ENCODE measurements at regions not wholly inside any gene's neighbourhood (a gene's known extent, or its start where the extent isn't known, plus 50 kb on each side); places are given as distances from the start of the nearest gene placed in this dataset.

- Histone ChIP-seq H3K27ac (no peak overlapping the region), H3K27me3 (no peaks in the 10 kb centered on the region), H3K9me3 (no peaks in the 10 kb centered on the region), H3K4me1 (peaks cover 0 to 17% (median 11%) of the 10 kb centered on the region in 4 donors), H3K36me3 (no peaks in the 10 kb centered on the region), H3K4me3 (no peak overlapping the region)
- DNase-seq = no peak
- intact Hi-C loops (cut with DNase I) = no loop called here
- TF ChIP-seq POLR2AphosphoS5 (IDR thresholded peaks at IDR 0.05) (no peak), EP300 (IDR thresholded peaks at IDR 0.05) (no peak), CTCF (IDR thresholded peaks at IDR 0.05) (no peak), POLR2A (IDR thresholded peaks at IDR 0.05) (no peak)
- 97 to 98% methylated on average over 1 of the region's 1 CpG for WGBS, 2 donors
Measured at GRCh38 chr1:234686035-234686434, 76.1 kb upstream of the IRF2BP2 start.

GRCh38 chr1:234684856-234685255 lies 74.9 kb upstream of the IRF2BP2 start:
- Histone ChIP-seq H3K36me3 (no peaks in the 10 kb centered on the region), H3K4me3 (no peak overlapping the region), H3K27me3 (no peaks in the 10 kb centered on the region), H3K27ac (peak overlapping the region in 3 of 4 donors; percentile 19 to 78 (median 65)), H3K9me3 (no peaks in the 10 kb centered on the region), H3K4me1 (peaks cover 0 to 17% (median 11%) of the 10 kb centered on the region in 4 donors)
- TF ChIP-seq CTCF (IDR thresholded peaks at IDR 0.05) (no peak), POLR2AphosphoS5 (IDR thresholded peaks at IDR 0.05) (peak in 2 of 4 donors; percentile 6 to 12)
- no peak for DNase-seq
- WGBS, 2 donors = 94 to 98% methylated on average over 2 of the region's 2 CpGs
- intact Hi-C loops (cut with DNase I) = loop anchor here (2.0 to 5.0 kb wide), 2 partner anchors 32 to 73 kb away; partner anchors contain the start of gene IRF2BP2

GRCh38 chr1:234683861-234684632 lies 74.1 kb upstream of the IRF2BP2 start:
- Histone ChIP-seq H3K27ac (peak overlapping the region; percentile 65 to 79 (median 78)), H3K4me3 (no peak overlapping the region), H3K4me1 (peaks cover 0 to 17% (median 11%) of the 10 kb centered on the region in 4 donors)

DNA sequence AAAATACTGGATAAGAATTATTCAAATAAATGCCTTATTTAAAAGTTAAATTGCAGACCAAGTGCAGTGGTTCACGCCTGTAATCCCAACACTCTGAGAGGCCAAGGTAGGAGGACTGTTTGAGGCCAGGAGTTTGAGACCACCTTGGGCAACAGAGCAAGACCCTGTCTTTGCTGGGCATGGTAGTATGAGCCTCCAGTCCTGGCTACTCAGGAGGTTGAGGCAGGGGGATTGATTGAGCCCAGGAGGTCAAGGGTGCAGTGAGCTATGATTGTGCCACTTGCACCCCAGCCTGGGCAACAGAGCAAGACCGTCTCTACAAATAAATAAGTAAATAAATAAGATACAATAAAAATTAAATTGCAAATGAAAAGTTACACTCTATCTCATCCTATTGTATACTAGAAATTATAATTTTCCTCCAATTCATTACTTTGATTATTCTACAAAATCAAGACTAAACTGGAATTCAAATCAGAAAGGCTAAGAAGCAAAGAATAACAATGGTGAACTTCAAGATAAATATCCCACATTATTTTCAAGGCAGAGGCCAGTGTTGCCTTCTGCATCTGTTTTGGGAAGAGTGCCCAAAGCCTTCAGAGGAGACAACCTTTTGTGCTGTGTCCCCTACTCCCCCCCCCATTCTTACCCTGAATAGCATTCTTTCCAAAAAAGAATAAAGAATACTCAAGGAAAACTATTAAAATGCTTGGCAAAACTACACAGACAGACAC lies 73.3 kb upstream of the IRF2BP2 start:
- H3K27ac ChIP-seq = peak overlapping the region; percentile 65 to 79 (median 78)
- TF ChIP-seq EP300 (IDR thresholded peaks at IDR 0.05) (no peak), POLR2A (IDR thresholded peaks at IDR 0.05) (no peak), POLR2AphosphoS5 (IDR thresholded peaks at IDR 0.05) (no peak), CTCF (IDR thresholded peaks at IDR 0.05) (no peak)
- peaks cover 0 to 17% (median 11%) of the 10 kb centered on the region in 4 donors for H3K4me1 ChIP-seq
- no peaks in the 10 kb centered on the region for H3K9me3 ChIP-seq
- no peaks in the 10 kb centered on the region for H3K36me3 ChIP-seq
- H3K27me3 ChIP-seq = no peaks in the 10 kb centered on the region
- WGBS, 2 donors = 92 to 93% methylated on average over 2 of the region's 2 CpGs
- no peak for DNase-seq
- intact Hi-C loops (cut with DNase I) = loop anchor here (5.0 kb wide), 1 partner anchor 71 kb away; the partner anchor contains the start of gene IRF2BP2
- H3K4me3 ChIP-seq = no peak overlapping the region

More at GRCh38 chr1:234683861-234684632, 74.1 kb upstream of the IRF2BP2 start:
- DNase-seq = peak; percentile 91
- intact Hi-C loops (cut with DNase I) = loop anchor here (2.0 to 5.0 kb wide), 2 partner anchors 33 to 72 kb away; partner anchors contain the start of gene IRF2BP2
- H3K36me3 ChIP-seq = no peaks in the 10 kb centered on the region
- 73 to 79% methylated on average over 10 of the region's 10 CpGs for WGBS, 2 donors
- H3K9me3 ChIP-seq = no peaks in the 10 kb centered on the region
- TF ChIP-seq POLR2A (IDR thresholded peaks at IDR 0.05) (no peak), POLR2AphosphoS5 (IDR thresholded peaks at IDR 0.05) (peak; percentile 44 to 62 (median 56)), EP300 (IDR thresholded peaks at IDR 0.05) (peak in 1 of 4 donors; percentile 28)
- no peaks in the 10 kb centered on the region for H3K27me3 ChIP-seq

GRCh38 chr1:234681990-234682389 lies 72.0 kb upstream of the IRF2BP2 start:
- H3K27ac ChIP-seq = no peak overlapping the region
- intact Hi-C loops (cut with DNase I) = loop anchor here (5.0 kb wide), 1 partner anchor 70 kb away; the partner anchor contains the start of gene IRF2BP2
- H3K27me3 ChIP-seq = no peaks in the 10 kb centered on the region
- WGBS, 2 donors = 94% methylated on average over 2 of the region's 2 CpGs
- peaks cover 0 to 17% (median 11%) of the 10 kb centered on the region in 4 donors for H3K4me1 ChIP-seq
- no peaks in the 10 kb centered on the region for H3K36me3 ChIP-seq
- no peak for DNase-seq
- no peak overlapping the region for H3K4me3 ChIP-seq
- no peaks in the 10 kb centered on the region for H3K9me3 ChIP-seq
- TF ChIP-seq POLR2A (IDR thresholded peaks at IDR 0.05) = no peak
- TF ChIP-seq POLR2AphosphoS5 (IDR thresholded peaks at IDR 0.05) = no peak
- TF ChIP-seq EP300 (IDR thresholded peaks at IDR 0.05) = no peak
- no peak for TF ChIP-seq CTCF (IDR thresholded peaks at IDR 0.05)
